ENCODE measurements at regions not wholly inside any gene's neighbourhood (a gene's known extent, or its start where the extent isn't known, plus 50 kb on each side); places are given as distances from the start of the nearest gene placed in this dataset.

- no peak for TF ChIP-seq CTCF (conservative IDR thresholded peaks at IDR 0.05; ENCODE audit: control insufficient read depth, insufficient read depth, low read depth, low read length)
- no peak for DNase-seq (ENCODE audit: low read depth)
Observed at GRCh38 chr11:80782135-80782885, 1341.5 kb upstream of the TENM4 start.

DNA sequence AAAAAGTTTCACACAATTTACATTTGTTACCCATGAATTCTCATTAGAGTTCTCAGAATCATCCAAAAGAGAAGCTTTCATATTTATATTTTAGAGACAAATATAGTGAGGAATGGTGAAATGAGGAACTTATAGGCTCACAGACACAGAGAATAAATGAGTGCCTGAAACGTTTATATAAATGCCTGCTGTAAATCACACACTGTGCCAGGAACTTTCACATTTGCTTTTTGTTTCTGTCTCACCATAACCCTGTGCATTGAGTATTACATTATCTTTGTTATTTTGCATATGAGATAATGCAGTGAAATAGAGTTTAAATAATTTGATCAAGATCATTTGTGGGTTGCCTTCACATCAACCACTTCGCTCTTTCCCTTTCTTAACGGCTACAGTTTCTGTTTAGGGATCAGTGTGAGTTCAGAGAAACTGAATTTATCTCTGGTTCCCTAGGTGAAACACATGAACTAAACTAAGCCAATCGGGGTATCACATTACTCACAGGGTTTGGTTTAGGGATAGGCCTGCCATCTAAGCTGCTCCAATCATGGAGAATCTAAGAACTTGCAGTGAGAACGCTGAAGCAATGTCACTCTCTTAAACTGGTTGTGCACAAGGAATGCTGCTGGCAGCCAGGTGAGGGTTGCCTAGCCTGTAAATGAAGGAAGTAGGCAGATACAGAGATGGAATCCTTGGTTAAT lies 1339.2 kb upstream of the TENM4 start:
- TF ChIP-seq CTCF (conservative IDR thresholded peaks at IDR 0.05; ENCODE audit: control insufficient read depth, insufficient read depth, low read depth, low read length), result no peak
- no peak overlapping the region for H3K4me3 ChIP-seq (ENCODE audit: control insufficient read depth, low read depth, low read length)
- no peak for DNase-seq (ENCODE audit: low read depth)

More at GRCh38 chr11:80782135-80782885, 1341.5 kb upstream of the TENM4 start:
- H3K4me3 ChIP-seq (ENCODE audit: control insufficient read depth, low read depth, low read length), result no peak overlapping the region

DNA sequence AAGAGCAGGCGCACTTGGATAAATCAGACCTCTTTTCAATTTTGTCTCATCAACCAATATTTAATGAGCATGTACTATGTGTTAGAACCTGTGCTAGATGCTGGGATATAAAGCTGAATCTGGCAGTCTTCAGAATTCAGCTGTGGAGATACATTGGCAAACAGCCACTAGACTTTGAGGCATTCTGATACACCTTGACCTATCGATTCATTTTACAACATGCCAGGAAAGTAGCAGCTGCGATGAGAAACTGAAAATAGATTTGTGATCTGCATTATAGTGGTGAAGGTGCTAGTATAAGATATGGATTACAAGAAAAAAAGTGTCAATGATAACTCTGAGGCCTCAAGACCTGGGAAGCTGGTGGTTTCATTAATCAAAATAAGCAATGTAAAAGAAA lies 1338.1 kb upstream of the TENM4 start:
- DNase-seq (ENCODE audit: low read depth), result no peak
- no peak overlapping the region for H3K4me3 ChIP-seq (ENCODE audit: control insufficient read depth, low read depth, low read length)
- no peak for TF ChIP-seq CTCF (conservative IDR thresholded peaks at IDR 0.05; ENCODE audit: control insufficient read depth, insufficient read depth, low read depth, low read length)

GRCh38 chr11:80778432-80778831 lies 1337.6 kb upstream of the TENM4 start:
- TF ChIP-seq CTCF (conservative IDR thresholded peaks at IDR 0.05; ENCODE audit: control insufficient read depth, insufficient read depth, low read depth, low read length), result no peak
- DNase-seq (ENCODE audit: low read depth), result no peak
- H3K4me3 ChIP-seq (ENCODE audit: control insufficient read depth, low read depth, low read length), result no peak overlapping the region

GRCh38 chr11:80773919-80774318 lies 1333.1 kb upstream of the TENM4 start:
- DNase-seq (ENCODE audit: low read depth), result no peak
- no peak overlapping the region for H3K4me3 ChIP-seq (ENCODE audit: control insufficient read depth, low read depth, low read length)
- TF ChIP-seq CTCF (conservative IDR thresholded peaks at IDR 0.05; ENCODE audit: control insufficient read depth, insufficient read depth, low read depth, low read length), result no peak

GRCh38 chr11:80771017-80771416 lies 1330.2 kb upstream of the TENM4 start:
- no peak for DNase-seq (ENCODE audit: low read depth)
- no peak for TF ChIP-seq CTCF (conservative IDR thresholded peaks at IDR 0.05; ENCODE audit: control insufficient read depth, insufficient read depth, low read depth, low read length)
- H3K4me3 ChIP-seq (ENCODE audit: control insufficient read depth, low read depth, low read length), result no peak overlapping the region

Measured in fibroblast of mammary gland (primary cell).